GM21526 (cell line): ENCODE measurements at regions not wholly inside any gene's neighbourhood (a gene's known extent, or its start where the extent isn't known, plus 50 kb on each side); places are given as distances from the start of the nearest gene placed in this dataset.

ENCODE experiments used
- ATAC-seq: cut with Tn5 transposase; IDR thresholded peaks from one replicate; pipeline ENCODE4 v1.9.1; 2021; ENCODE audit warnings: moderate library complexity; ENCODE audit not compliant: unreplicated experiment, low FRiP score

DNA sequence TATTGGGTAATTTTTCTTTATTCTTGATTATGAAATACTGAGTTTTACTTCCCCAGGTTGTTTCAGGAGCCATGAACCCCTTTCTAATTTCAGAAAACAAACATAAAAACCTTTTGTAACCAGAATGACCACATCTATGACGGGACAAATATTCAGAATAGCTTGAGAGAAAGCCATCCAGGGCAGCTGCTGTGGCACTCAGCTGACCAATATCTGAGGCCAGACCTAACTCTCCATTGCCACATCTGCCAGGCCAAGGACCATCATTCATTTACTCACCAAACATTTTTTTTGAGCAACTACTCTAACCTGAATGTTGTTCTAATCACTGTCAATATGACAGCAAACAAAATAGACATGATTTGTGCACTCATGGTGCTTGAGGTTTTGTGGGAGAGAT, 608.3 kb upstream of the PKN2 start:
- ATAC-seq: no peak

- ATAC-seq: no peak
Measured at GRCh38 chr1:88079036-88079435, 605.0 kb upstream of the PKN2 start.

DNA sequence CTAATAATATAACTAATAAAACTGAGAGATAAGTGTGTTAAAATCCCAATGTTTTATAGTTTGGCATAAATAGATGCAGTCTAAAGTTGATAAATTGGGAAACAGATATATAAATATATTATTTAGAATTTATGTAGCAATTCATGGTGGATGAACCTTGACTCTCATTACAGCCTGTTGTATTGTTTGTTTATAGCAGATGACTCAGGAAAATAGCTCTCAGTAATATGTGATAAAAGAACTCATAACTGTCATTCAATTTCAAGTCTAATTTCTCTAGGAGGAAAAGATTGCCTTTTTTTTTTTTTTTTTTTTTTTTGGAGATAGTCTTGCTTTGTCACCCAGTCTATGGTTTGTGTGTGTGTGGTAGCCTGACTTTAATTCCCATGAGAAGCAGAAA, 603.2 kb upstream of the PKN2 start:
- ATAC-seq: no peak

DNA sequence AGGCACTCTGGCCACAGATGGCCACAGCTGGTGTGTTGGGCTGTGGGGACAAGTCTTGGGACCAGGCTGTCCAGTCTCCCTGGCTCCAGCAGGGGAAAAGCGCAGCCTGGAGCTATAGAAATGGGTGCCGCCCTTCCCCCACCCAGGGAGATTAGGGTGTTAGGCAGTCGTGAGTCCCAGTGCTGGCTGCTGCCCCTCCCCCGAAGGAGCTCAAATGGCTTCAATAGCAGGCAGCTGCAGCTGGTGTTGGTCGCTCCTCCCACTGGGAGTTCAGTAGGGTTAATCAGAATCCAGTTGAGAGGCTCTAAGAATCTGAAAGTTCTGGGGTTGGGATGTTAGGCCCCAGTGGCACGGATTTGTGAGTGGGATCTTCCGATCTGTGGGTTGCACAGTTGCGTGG, 595.6 kb upstream of the PKN2 start:
- ATAC-seq: no peak

DNA sequence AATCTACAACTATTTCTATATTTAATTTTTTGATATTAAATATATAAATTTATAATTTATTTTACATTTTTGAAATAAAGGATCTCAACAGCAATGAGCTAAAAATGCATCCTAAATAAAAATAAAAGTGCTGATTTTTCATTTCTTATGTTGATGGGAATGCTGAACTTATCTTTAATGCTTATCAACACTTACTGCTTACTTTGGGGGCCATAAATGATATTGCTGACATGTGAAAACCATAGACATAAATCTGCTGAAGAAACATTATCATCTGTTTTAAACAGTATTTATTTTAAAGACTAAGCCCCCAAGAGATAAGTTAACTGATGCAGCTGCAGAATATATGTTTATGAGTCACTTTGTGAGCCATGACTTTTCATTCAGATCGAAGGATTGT, 594.1 kb upstream of the PKN2 start:
- ATAC-seq: no peak

DNA sequence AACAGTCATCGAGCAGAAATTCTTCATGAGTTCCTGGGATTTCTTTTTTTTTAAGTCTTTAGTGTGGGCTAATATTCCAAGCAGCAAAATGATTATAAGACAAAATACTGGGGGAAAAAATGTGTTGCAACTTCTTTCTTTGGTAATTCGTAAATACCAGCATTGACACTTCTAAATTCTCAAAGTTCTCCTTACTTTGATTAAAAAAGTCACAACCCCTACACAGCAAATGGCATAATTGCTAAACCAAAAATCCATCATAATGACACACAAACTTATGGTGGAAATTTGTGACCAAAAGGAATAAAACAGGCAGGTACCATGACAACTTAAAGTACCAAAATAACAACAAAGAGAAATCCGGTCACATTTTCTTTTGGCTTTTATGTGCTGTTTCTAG, 585.2 kb upstream of the PKN2 start:
- ATAC-seq: no peak

DNA sequence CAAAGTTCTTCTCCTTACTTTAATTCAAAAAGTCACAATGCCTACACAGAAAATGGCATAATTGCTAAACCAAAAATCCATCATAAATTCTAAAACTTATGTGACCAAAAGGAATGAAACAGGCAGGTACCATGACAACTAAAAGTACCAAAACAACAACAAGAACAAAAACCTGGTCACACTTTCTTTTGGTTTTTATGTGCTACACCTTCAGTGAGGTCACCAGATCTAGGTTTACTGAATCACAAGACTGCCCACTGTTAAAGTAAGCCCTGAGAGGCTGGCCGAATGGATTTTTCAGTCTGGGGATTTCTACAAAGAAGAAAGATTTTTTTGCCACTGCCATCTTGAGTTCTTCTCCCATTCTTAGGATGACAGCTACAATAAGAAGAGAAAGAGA, 583.0 kb upstream of the PKN2 start:
- no peak for ATAC-seq

- no peak for ATAC-seq
Measured at GRCh38 chr1:88104236-88104635, 579.8 kb upstream of the PKN2 start.

DNA sequence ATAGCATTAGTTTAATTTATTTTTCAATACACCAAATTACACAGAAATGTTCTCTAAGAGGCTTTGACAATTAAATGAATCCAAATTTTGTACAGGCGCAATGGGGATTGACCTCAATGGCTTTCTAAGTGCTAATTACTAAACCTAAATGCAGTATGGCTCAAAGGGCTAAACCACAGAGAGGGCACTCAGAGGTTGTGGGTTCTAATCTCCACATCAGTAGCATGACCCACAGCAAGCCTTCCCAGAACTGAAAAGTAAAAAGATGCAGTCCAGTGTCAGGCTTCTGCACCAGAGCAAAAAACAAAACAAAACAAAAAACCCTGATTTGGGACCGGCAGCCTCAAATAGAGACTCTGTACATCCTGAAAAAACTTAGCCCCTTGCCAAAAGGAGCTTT, 579.2 kb upstream of the PKN2 start:
- ATAC-seq: no peak

GRCh38 chr1:88111816-88112215, 572.3 kb upstream of the PKN2 start:
- no peak for ATAC-seq

DNA sequence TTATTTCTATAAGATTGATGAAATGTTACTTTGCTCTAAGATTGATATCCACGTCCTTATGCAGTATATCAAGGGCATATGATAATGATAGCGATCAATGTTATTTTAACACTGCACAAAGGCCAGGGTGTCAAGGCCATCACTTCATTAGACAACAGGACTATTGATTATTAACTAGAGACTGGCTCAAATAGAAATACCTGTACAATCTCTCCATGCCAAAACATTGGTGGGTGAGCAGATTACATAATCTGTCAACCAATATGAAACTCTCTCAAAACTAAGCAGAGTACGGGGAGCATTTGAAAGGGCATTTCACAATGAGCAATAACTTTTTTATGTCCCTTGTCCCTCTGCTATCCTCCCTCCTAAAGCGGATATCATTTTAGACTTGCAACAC, 566.5 kb upstream of the PKN2 start:
- ATAC-seq: no peak

DNA sequence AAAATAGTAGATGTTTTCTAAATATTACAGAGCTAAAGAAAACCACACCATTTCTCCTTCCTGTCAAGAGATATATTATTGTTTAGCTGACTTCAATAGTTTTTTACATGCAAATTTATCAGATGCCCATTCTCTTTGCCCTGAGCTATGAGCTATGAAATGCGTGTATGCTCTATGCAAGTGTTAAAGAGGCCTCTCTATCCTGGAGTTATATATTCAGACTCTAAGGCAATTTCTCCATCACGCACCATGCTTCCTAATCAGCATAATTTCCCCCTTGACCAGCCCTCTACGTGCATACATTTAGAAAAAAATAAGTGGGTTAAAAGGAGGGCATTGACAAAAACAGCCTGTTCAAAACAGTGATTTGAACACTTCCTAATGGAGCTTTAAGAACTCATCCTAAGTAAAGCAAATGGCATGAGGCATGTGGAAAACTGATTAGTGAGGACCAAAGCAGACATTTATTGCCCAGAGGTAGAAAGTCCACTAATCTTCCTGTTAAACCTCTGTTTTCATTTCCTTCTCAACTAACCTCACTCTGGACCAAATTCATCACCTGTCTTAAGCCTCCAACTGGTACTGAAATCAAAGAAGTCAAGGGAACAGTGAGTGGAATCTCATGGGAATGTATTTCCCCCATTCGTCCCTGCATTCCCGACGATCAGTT, 565.8 kb upstream of the PKN2 start:
- ATAC-seq: no peak

DNA sequence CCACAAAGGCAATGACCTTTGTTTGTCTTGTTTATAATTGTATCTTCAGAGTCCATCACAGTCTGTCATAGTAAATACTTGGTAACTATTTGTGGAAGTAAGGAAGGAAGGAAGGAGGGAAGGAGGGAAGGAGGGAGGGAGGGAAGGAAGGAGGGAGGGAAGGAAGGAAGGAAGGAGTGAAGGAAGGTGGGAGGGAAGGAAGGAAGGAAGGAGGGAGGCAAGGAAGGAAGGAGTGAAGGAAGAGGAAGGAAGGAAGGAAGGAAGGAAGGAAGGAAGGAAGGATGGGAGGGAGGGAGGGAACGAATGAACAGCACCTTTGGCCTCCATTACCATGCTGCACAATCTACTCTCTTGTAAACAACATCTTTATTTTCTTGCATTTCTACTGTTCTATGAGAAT, 559.5 kb upstream of the PKN2 start:
- ATAC-seq: no peak

DNA sequence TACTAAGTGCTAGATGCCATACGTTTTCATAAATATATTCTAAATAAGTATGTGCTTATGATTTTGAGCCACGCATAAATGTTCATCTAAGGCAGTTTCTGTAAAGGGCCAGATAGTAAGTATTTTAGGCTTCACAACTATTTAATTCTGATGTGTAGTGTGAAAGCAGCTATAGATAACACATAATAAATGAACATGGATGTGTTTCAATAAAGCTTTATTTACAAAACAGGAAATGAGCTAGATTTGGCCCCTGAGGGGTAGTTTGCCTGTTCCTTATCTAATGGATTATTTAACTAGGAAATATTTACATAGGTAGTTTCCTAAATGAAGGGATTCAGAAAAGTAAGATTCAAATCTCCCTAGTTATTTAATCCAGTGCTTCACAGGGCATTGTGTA, 557.6 kb upstream of the PKN2 start:
- no peak for ATAC-seq

- no peak for ATAC-seq
Measured at GRCh38 chr1:88133991-88134390, 550.1 kb upstream of the PKN2 start.

GRCh38 chr1:88134983-88135921, 548.8 kb upstream of the PKN2 start:
- ATAC-seq: no peak

GRCh38 chr1:88139633-88140032, 544.4 kb upstream of the PKN2 start:
- no peak for ATAC-seq

- no peak for ATAC-seq
Measured at GRCh38 chr1:88140325-88140724, 543.7 kb upstream of the PKN2 start.

DNA sequence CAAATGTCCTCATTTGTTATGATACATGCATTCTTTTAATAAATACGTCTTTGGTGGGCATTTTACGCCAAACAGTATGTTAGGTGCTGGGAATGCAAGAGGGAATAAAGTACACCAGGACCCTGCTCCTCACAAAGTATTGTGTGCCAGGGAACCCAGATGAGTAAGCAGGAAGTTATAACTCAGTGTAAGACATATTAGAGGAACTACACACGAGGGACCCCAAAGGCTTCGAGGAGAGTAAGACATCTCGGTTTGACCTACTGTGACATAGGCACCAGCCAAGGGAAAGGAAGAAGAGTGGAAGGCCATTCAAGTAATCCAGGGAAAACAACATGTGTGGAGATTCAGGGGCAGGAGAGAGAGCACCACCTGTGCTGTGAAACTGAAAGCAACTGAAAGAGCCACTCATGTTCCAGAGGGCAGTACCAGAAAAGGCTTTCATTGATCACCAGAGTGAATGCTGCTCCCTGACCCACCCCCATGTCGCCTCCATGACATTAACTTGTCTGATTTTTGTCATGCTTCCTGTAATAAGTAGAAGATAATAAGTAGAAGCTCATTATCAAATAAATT, 542.5 kb upstream of the PKN2 start:
- no peak for ATAC-seq

DNA sequence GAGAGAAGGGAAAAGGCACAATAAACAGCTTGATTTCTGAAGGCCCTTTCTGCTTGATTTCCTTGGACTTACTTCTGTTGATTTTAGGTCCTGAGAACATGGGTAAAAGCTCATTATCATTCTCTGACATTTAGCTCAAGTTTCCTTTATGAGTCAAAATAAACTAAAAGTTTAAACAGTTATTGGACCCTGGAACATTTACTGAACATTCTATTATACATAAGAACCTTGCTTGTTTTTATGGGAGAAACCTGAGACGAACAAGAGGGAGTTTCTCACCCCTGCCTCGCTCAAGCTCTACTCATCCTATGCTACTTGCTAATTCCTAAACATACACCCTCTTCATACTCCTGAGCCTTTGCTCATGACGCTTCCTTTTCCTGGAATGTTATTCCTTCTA, 538.3 kb upstream of the PKN2 start:
- ATAC-seq: no peak

DNA sequence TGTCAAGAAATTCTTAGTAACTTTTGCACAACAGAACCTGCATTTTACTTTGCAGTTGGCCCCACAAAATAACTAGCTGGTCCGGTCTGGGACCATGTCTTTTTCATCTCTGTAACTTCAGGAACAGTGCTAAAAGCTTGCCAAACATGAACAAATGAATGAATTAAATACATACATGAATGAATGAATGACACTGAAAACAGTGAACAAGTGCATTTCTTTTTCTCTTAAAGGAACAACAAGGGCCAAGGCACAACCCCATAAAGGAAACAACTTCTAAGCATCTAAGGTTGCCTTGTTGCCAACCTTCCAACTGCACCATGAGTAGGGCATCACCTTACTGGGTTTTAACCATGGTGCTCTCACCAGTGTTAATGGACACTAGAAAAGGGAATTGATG, 534.4 kb upstream of the PKN2 start:
- ATAC-seq: no peak

DNA sequence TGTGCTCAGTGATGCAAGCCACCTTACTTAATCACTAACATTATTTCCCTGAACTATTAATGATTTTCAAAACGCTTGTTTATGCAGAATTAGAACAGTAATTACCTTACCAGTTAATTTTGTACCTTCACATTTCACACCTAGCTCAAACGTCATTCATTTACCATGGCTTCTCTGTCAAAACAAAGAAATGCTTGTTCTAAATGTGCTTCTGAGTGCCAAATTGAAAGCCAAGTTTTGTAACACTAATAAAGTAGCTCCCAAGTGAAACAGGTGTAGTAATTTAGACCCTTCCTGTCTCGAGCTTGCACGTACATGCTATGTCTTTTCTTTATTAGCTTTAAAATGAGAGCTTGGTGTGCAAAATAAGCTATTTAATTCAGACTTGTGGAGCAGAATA, 533.7 kb upstream of the PKN2 start:
- ATAC-seq: no peak
